ENCODE measurements at regions not wholly inside any gene's neighbourhood (a gene's known extent, or its start where the extent isn't known, plus 50 kb on each side); places are given as distances from the start of the nearest gene placed in this dataset.

DNA sequence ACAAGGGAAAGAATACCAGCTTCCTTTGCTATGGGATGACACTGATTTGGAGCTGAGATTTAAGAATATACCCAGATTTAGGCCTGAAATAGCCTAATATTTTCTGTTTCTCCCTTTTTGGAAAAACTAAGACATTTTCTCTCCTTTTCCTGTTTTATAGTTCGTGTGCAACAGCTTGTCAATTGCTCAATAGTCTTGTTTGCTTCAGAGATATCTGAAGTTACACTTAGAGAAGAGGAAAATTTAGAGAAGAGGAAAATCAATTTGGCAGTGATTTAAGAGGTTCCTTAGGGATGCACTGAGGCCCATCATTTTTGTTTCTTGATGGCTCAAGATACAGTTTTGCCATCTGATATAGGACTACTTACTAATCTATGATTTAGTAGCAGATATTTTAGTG, 398.6 kb downstream of the RFPL4B start:
- H3K4me3 ChIP-seq (ENCODE audit: low read depth, low read length): no peak overlapping the region
- TF ChIP-seq, protein P1, sequence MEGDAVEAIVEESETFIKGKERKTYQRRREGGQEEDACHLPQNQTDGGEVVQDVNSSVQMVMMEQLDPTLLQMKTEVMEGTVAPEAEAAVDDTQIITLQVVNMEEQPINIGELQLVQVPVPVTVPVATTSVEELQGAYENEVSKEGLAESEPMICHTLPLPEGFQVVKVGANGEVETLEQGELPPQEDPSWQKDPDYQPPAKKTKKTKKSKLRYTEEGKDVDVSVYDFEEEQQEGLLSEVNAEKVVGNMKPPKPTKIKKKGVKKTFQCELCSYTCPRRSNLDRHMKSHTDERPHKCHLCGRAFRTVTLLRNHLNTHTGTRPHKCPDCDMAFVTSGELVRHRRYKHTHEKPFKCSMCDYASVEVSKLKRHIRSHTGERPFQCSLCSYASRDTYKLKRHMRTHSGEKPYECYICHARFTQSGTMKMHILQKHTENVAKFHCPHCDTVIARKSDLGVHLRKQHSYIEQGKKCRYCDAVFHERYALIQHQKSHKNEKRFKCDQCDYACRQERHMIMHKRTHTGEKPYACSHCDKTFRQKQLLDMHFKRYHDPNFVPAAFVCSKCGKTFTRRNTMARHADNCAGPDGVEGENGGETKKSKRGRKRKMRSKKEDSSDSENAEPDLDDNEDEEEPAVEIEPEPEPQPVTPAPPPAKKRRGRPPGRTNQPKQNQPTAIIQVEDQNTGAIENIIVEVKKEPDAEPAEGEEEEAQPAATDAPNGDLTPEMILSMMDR (IDR thresholded peaks at IDR 0.05; ENCODE audit: insufficient read depth, low read depth, low read length): no peak
- DNase-seq (ENCODE audit: low read depth): no peak

DNA sequence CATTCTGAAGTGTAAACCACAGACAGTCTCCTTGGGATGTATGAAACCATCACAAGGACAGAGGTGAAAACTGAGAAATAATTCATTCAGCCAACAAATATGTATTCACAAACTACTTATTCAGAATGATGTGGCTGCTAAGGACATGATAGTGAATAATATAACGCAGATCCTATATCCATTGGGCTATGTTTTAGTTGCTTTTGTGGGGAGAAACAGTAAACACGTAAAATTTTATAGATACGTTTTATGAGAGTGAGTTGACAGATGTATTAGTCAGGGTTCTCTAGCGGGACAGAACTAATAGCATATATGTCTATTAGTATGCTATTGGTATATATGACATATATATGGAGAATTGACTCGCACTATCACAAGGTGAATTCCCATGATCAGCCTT, 402.5 kb downstream of the RFPL4B start:
- no peak overlapping the region for H3K4me3 ChIP-seq (ENCODE audit: low read depth, low read length)
- TF ChIP-seq, protein P1 (IDR thresholded peaks at IDR 0.05; ENCODE audit: insufficient read depth, low read depth, low read length): no peak
- DNase-seq (ENCODE audit: low read depth): peak; percentile 5

DNA sequence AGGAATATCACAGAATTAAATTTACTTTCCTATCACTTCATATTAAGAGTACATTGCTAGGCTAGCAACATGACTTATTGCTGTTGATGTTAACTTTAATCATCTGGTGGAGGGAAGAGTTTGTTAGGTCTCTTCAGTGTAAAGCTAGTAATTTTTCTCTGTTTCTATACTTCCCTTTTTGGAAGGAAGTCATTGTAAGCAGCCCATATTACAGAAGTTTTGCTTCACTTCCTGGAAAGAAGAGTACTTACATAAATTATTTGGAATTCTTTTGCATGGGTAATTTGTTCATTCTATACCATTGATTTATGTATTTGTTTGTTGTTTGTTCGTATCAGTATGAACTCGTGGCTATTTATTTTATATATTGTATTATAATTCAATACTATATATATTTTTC, 405.2 kb downstream of the RFPL4B start:
- no peak overlapping the region for H3K4me3 ChIP-seq (ENCODE audit: low read depth, low read length)
- DNase-seq (ENCODE audit: low read depth): no peak
- TF ChIP-seq, protein P1 (IDR thresholded peaks at IDR 0.05; ENCODE audit: insufficient read depth, low read depth, low read length): no peak

DNA sequence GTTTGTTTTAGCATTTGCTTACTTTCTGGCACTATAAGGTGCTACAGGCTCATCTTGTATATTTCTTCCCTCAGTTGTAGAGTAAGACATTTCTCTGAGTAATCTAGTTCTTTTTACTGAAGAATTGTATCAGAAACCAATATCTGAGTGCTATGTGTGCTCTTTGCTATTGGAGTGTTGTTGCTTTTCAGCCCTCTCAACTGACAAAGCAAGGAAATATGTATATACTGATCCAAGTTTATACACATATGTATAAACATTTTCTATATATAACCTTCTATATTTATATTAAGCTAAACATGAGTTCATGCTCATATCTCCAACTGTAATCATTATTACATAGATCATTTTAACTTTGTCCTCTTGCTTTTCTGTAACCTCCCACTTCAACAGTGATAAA, 405.7 kb downstream of the RFPL4B start:
- TF ChIP-seq, protein P1 (IDR thresholded peaks at IDR 0.05; ENCODE audit: insufficient read depth, low read depth, low read length): no peak
- no peak for DNase-seq (ENCODE audit: low read depth)
- H3K4me3 ChIP-seq (ENCODE audit: low read depth, low read length): no peak overlapping the region

DNA sequence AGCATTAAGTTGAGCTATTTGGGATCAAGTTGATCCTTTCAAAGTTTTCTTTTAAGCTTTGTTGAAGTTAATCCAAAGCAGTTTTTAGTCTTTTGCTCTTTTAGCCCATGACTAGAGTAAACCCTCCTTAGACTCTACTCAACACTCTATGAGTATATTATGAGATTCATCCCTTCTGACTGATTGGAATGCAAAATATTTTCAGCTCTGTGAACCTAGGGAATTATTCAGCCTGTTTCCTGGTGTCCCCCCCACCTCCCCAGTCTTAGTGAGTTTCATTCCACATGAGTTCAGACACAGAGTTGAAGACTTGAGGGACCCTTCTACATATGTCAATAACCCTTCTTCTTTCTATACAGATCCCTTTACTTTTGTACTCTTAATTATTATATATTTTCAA, 413.7 kb downstream of the RFPL4B start:
- H3K4me3 ChIP-seq (ENCODE audit: low read depth, low read length): no peak overlapping the region
- DNase-seq (ENCODE audit: low read depth): no peak
- TF ChIP-seq, protein P1 (IDR thresholded peaks at IDR 0.05; ENCODE audit: insufficient read depth, low read depth, low read length): no peak

DNA sequence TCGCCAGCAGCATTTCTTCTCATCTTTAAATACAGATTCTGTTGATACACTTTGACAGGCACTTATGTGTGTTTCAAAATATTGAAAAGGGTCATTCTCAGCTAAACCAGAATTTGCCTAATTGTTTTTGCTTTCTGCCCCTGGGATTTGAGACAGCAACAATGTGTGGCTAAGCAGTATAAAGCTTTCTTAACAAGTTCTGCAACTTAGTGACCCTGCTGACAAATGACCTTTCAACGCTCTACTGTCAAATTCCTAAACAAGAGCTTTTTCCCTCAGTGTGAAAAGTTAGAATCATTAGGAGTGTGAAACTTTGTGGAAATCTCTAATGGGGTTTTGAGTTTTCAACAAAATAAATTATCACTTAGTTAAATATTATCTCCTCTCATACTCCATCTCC, 414.6 kb downstream of the RFPL4B start:
- H3K4me3 ChIP-seq (ENCODE audit: low read depth, low read length): no peak overlapping the region
- TF ChIP-seq, protein P1 (IDR thresholded peaks at IDR 0.05; ENCODE audit: insufficient read depth, low read depth, low read length): no peak
- DNase-seq (ENCODE audit: low read depth): no peak

DNA sequence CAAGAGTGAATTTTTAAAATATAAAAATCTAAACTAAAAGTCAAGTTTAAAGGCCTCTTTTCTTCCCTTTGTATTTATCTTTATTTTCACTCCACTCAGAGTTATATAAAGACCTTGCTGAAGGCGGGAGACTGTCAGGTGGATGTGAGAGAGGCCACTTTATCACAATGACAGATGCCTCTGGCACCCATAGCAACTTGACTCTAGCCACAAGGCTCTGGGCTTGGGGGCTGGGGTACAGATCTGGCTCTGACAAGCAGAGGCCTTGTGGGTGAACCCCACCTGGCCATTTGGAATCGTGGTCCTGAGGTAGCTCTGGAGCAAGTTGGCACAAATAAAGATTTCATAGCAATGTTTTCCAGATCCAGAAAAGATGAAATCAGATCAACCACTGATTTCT, 417.2 kb downstream of the RFPL4B start:
- DNase-seq (ENCODE audit: low read depth): no peak
- TF ChIP-seq, protein P1 (IDR thresholded peaks at IDR 0.05; ENCODE audit: insufficient read depth, low read depth, low read length): no peak

More for the DNA sequence above, 417.2 kb downstream of the RFPL4B start:
- H3K4me3 ChIP-seq (ENCODE audit: low read depth, low read length): no peak overlapping the region

Measured in fibroblast of villous mesenchyme (primary cell).